IMR-90 (cell line): ENCODE measurements at regions not wholly inside any gene's neighbourhood (a gene's known extent, or its start where the extent isn't known, plus 50 kb on each side); places are given as distances from the start of the nearest gene placed in this dataset.

Experiments used
- ATAC-seq: fragments of 200-7000 bp; cut with Tn5 transposase; 2 replicates; pipeline ENCODE4 v1.9.1; 2020; ENCODE audit warnings: low read depth, mild to moderate bottlenecking, moderate library complexity
- BruUV-seq: library from RNA; stranded (reverse); fragments of 400-500 nt; replicated peaks from 2 replicates; lab custom pipeline; 2021; lab: Mats Ljungman, UMichigan
- CTCF ChIA-PET: fragments of 300-600 bp; formaldehyde crosslinking; extraction: SDS; loops from one replicate; lab custom pipeline; 2021; ENCODE audit warnings: antibody characterized with exemption; lab: Yijun Ruan, JAX
- POLR2A ChIA-PET: fragments of 300-600 bp; sonication (Branson Sonifier 250); formaldehyde crosslinking; loops from one replicate; lab custom pipeline; 2022; ENCODE audit warnings: antibody characterized with exemption; ENCODE audit not compliant: unreplicated experiment; lab: Charles Lee
- DNase-seq: peaks from one replicate; pipeline ENCODE4 v3.0.0; 2013
- H2AFZ ChIP-seq: replicated peaks from 2 replicates; pipeline ENCODE3; 2013; ENCODE audit warnings: low read length, mild to moderate bottlenecking; ENCODE audit not compliant: poor library complexity
- H2AK5ac ChIP-seq: 2 replicates; pipeline ENCODE4 v1.6.1; 2013; ENCODE audit warnings: low read depth, low read length, inconsistent platforms
- H2AK9ac ChIP-seq: replicated peaks from 2 replicates; pipeline ENCODE3; 2013; ENCODE audit warnings: mild to moderate bottlenecking, low read depth, low read length, moderate library complexity; ENCODE audit not compliant: poor library complexity
- H2BK120ac ChIP-seq: 2 replicates; pipeline ENCODE4 v1.6.1; 2013; ENCODE audit warnings: low read depth, low read length, inconsistent platforms
- H2BK15ac ChIP-seq: 3 replicates; pipeline ENCODE4 v1.6.1; 2013; ENCODE audit warnings: low read depth, low read length, inconsistent platforms
- H2BK20ac ChIP-seq: 2 replicates; pipeline ENCODE4 v1.6.1; 2013; ENCODE audit warnings: low read depth, mild to moderate bottlenecking, inconsistent platforms, low read length, moderate library complexity
- H2BK5ac ChIP-seq: 2 replicates; pipeline ENCODE4 v1.6.1; 2013; ENCODE audit warnings: mild to moderate bottlenecking, low read depth, low read length, inconsistent platforms; ENCODE audit not compliant: poor library complexity, severe bottlenecking
- H3K14ac ChIP-seq: replicated peaks from 2 replicates; pipeline ENCODE4 v1.6.1; 2013; ENCODE audit warnings: low read depth, low read length, inconsistent platforms
- H3K18ac ChIP-seq: 2 replicates; pipeline ENCODE4 v1.6.1; 2013; ENCODE audit warnings: low read depth, low read length, control low read depth
- H3K23ac ChIP-seq: 2 replicates; pipeline ENCODE4 v1.6.1; 2013; ENCODE audit warnings: low read depth, low read length, inconsistent platforms
- H3K27ac ChIP-seq: 2 replicates; pipeline ENCODE4 v1.5.1; 2013; ENCODE audit warnings: mild to moderate bottlenecking, control low read depth, low read length; ENCODE audit not compliant: insufficient read depth
- H3K27me3 ChIP-seq: 2 replicates; pipeline ENCODE4 v1.6.1; 2013; ENCODE audit warnings: low read length; ENCODE audit not compliant: control insufficient read depth, insufficient read depth
- H3K36me3 ChIP-seq: 2 replicates; pipeline ENCODE4 v1.6.1; 2013; ENCODE audit warnings: low read length, mixed read lengths; ENCODE audit not compliant: control insufficient read depth, insufficient read depth
- H3K4ac ChIP-seq: 2 replicates; pipeline ENCODE4 v1.6.1; 2013; ENCODE audit warnings: low read depth, low read length, inconsistent platforms
- H3K4me1 ChIP-seq: 2 replicates; pipeline ENCODE4 v1.6.1; 2013; ENCODE audit warnings: low read length, mixed read lengths; ENCODE audit not compliant: control insufficient read depth, insufficient read depth
- H3K4me2 ChIP-seq: 2 replicates; pipeline ENCODE4 v1.6.1; 2013; ENCODE audit warnings: low read depth, mild to moderate bottlenecking, control low read depth, low read length, moderate library complexity
- H3K4me3 ChIP-seq: 2 replicates; pipeline ENCODE4 v1.5.1; 2013; ENCODE audit warnings: low read depth, mild to moderate bottlenecking, control low read depth, low read length, moderate library complexity; ENCODE audit not compliant: insufficient read depth
- H3K56ac ChIP-seq: 2 replicates; pipeline ENCODE4 v1.6.1; 2013; ENCODE audit warnings: low read length, inconsistent platforms; ENCODE audit not compliant: insufficient read depth; ENCODE audit errors: extremely low read depth
- H3K79me1 ChIP-seq, 2 experiments: 2 replicates each; pipeline ENCODE4 v1.6.1; 2013; ENCODE audit warnings: low read length in 2 of 2, inconsistent platforms in 1 of 2, low read depth in 1 of 2
- H3K9ac ChIP-seq: 2 replicates; pipeline ENCODE4 v1.6.1; 2013; ENCODE audit warnings: low read depth, low read length, control low read depth
- H3K9me1 ChIP-seq: 2 replicates; pipeline ENCODE4 v1.6.1; 2013; ENCODE audit warnings: low read length, inconsistent platforms; ENCODE audit not compliant: insufficient read depth
- H3K9me3 ChIP-seq: 2 replicates; pipeline ENCODE4 v1.6.1; 2013; ENCODE audit warnings: low read length; ENCODE audit not compliant: control insufficient read depth, insufficient read depth
- H4K20me1 ChIP-seq: 2 replicates; pipeline ENCODE4 v1.6.1; 2013; ENCODE audit warnings: low read length, inconsistent platforms; ENCODE audit not compliant: insufficient read depth
- H4K5ac ChIP-seq: 2 replicates; pipeline ENCODE4 v1.6.1; 2013; ENCODE audit warnings: mild to moderate bottlenecking, low read depth, low read length, control low read depth
- H4K8ac ChIP-seq, 2 experiments: 2 replicates each; pipeline ENCODE4 v1.6.1; 2013; ENCODE audit warnings: low read depth in 2 of 2, low read length in 2 of 2, control low read depth in 1 of 2, inconsistent platforms in 1 of 2
- H4K91ac ChIP-seq: 2 replicates; pipeline ENCODE4 v1.6.1; 2013; ENCODE audit warnings: low read depth, low read length, inconsistent platforms; ENCODE audit not compliant: insufficient read depth
- BHLHE40 ChIP-seq: fragments of 150-350 bp; IDR thresholded peaks from 2 replicates; pipeline ENCODE4 v1.6.1; 2016; ENCODE audit warnings: mild to moderate bottlenecking, low read depth, low read length
- CEBPB ChIP-seq: IDR thresholded peaks from 2 replicates; pipeline ENCODE4 v1.6.1; 2012; ENCODE audit warnings: low read depth, low read length, improper control_type of control experiment
- CHD1 ChIP-seq: IDR thresholded peaks from 2 replicates; pipeline ENCODE4 v1.6.1; 2012; ENCODE audit warnings: low read depth, low read length, improper control_type of control experiment
- FOS ChIP-seq: fragments of 150-350 bp; IDR thresholded peaks from 2 replicates; pipeline ENCODE4 v1.6.1; 2016; ENCODE audit warnings: low read depth, low read length
- MAFK ChIP-seq: IDR thresholded peaks from 2 replicates; pipeline ENCODE4 v1.6.1; 2012; ENCODE audit warnings: low read depth, low read length, improper control_type of control experiment
- MXI1 ChIP-seq: IDR thresholded peaks from 2 replicates; pipeline ENCODE4 v1.6.1; 2012; ENCODE audit warnings: low read depth, mild to moderate bottlenecking, low read length, moderate library complexity, borderline replicate concordance
- NFE2L2 ChIP-seq: fragments of 150-350 bp; IDR thresholded peaks from 2 replicates; pipeline ENCODE4 v1.6.1; 2016; ENCODE audit warnings: low read depth, mild to moderate bottlenecking, low read length
- RAD21 ChIP-seq: IDR thresholded peaks from 2 replicates; pipeline ENCODE4 v1.6.1; 2012; ENCODE audit warnings: low read length, improper control_type of control experiment
- SMC3 ChIP-seq: fragments of 150-350 bp; IDR thresholded peaks from 2 replicates; pipeline ENCODE4 v1.6.1; 2016; ENCODE audit warnings: low read depth, mild to moderate bottlenecking, antibody characterized with exemption, low read length, moderate library complexity
- USF2 ChIP-seq: fragments of 150-350 bp; IDR thresholded peaks from 2 replicates; pipeline ENCODE4 v1.6.1; 2017; ENCODE audit warnings: mild to moderate bottlenecking, antibody characterized with exemption, low read length, low read depth
- WGBS, 2 experiments: methylation state at CpG; one replicate each; pipeline versions ENCODE4 v1.1.5 to v1.1.7; 2013; ENCODE audit warnings: missing lambda C conversion rate in 2 of 2; ENCODE audit not compliant: insufficient read length in 1 of 2; ENCODE audit errors: extremely low coverage in 2 of 2; 5-methylcytosine and 5-hydroxymethylcytosine counted together
- dilution Hi-C: fragments of 300-500 bp; cut with HindIII; formaldehyde crosslinking; loops from one replicate; pipeline ENCODE4 v1.14.3; 2018; ENCODE audit warnings: low sequenced_read_pairs; ENCODE audit not compliant: unreplicated experiment
- in situ Hi-C: fragments of 300-500 bp; cut with MboI; formaldehyde crosslinking; loops from 3 replicates; pipeline ENCODE4 v1.14.3; 2019; ENCODE audit warnings: low sequenced_read_pairs, inconsistent platforms, mixed read lengths
- intact Hi-C: fragments of 100-400 bp; cut with micrococcal nuclease; formaldehyde crosslinking; loops from 2 replicates; pipeline ENCODE4 v1.10.0; 2022
- TF ChIP-seq, protein P1 (sequence below): fragments of 150-350 bp; IDR thresholded peaks from 2 replicates; pipeline ENCODE4 v1.6.1; 2016; ENCODE audit warnings: low read depth, mild to moderate bottlenecking, low read length, moderate library complexity, borderline replicate concordance

DNA sequence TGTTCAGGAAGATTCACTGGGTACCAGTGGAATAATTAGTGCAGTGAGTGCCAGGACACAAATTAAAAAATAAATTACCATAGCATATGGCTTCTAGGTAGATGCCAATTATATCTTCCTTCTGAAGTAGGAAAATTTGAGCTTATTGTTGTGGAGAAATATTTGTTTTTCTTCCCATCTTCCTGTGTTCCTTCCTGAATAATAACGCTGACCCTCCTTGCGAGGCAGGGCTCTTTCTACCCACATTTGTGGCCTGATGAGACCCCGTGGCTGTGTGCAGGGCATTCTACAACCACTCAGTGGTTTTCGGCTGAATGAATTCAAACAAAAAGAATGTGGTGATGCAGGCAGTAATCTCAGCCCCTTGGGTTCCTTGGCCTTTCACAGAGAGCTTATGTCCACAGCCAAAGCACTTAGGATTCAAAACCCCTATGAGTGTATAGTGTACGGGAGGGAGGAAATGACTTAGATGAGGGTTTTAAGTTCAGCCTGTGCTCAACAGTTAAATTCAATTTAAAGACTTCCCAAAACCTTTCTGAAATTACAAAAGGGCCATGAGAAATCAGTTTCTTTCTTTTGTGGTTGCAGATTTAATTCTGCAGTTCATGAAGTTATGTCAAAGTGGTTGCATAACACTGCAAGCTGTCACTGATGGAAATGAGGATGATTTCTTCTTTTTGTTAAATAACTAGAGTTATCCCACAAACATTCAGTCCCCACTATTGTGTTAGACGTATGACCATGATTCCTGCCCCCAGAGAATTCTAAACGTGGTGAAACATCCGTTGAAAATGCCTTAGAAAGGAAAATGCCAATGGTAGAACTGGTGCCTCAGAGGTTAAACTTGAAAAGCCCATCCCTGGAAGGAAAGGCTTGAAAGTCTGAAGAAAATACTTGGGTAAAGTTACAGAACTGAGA, 255.3 kb downstream of the FZD1 start:
- Histone ChIP-seq H3K27ac (no peak overlapping the region), H3K27me3 (no peaks in the 10 kb centered on the region; the same call in 1 of the 2 replicates), H4K20me1 (no peaks in the 10 kb centered on the region), H4K8ac (no peak overlapping the region), H4K5ac (no peak overlapping the region), H2BK20ac (no peak overlapping the region), H2AK5ac (no peak overlapping the region), H2AK9ac (no peak overlapping the region), H3K79me1 (no peaks in the 10 kb centered on the region), H3K18ac (no peak overlapping the region), H3K9me3 (no peaks in the 10 kb centered on the region), H3K4me3 (no peak overlapping the region), H3K4ac (no peak overlapping the region), H3K14ac (no peak overlapping the region), H3K23ac (no peak overlapping the region), H4K91ac (no peak overlapping the region), H2BK15ac (no peak overlapping the region), H3K4me2 (no peak overlapping the region), H3K9me1 (no peaks in the 10 kb centered on the region), H3K36me3 (no peaks in the 10 kb centered on the region), H3K4me1 (no peaks in the 10 kb centered on the region), H3K56ac (no peak overlapping the region), H3K9ac (no peak overlapping the region), H2BK120ac (no peak overlapping the region), H2AFZ (no peak overlapping the region), H2BK5ac (no peak overlapping the region)
- TF ChIP-seq MAFK: no peak
- TF ChIP-seq, protein P1, sequence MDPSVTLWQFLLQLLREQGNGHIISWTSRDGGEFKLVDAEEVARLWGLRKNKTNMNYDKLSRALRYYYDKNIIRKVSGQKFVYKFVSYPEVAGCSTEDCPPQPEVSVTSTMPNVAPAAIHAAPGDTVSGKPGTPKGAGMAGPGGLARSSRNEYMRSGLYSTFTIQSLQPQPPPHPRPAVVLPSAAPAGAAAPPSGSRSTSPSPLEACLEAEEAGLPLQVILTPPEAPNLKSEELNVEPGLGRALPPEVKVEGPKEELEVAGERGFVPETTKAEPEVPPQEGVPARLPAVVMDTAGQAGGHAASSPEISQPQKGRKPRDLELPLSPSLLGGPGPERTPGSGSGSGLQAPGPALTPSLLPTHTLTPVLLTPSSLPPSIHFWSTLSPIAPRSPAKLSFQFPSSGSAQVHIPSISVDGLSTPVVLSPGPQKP: no peak
- no peak for TF ChIP-seq MXI1
- no peak for TF ChIP-seq BHLHE40
- no peak for TF ChIP-seq FOS
- TF ChIP-seq CHD1: no peak
- TF ChIP-seq RAD21: no peak
- TF ChIP-seq CEBPB: no peak
- TF ChIP-seq NFE2L2: no peak
- TF ChIP-seq SMC3: no peak
- no peak for TF ChIP-seq USF2
- ATAC-seq: no peak
- no TSS peak for BruUV-seq
- in situ Hi-C loops (no loop called here), dilution Hi-C loops (no loop called here), intact Hi-C loops (no loop called here)
- ChIA-PET POLR2A (no interaction called here), CTCF (no interaction called here)
- 33% methylated on average over 2 of the region's 8 CpGs; no CpG with 5 or more reads in 1 of the 2 experiments for WGBS, 2 experiments
- no peak for DNase-seq
